Urinary bladder (tissue), 3 donors: ENCODE measurements at regions not wholly inside any gene's neighbourhood (a gene's known extent, or its start where the extent isn't known, plus 50 kb on each side); places are given as distances from the start of the nearest gene placed in this dataset.

Experiments
- DNase-seq: peaks from one replicate; pipeline ENCODE4 v3.0.0-alpha.2; 2015; ENCODE audit errors: extremely low spot score
- H3K27ac ChIP-seq: one replicate; pipeline ENCODE4 v1.5.1; 2013; ENCODE audit warnings: low read depth, mild to moderate bottlenecking, moderate library complexity
- H3K36me3 ChIP-seq: one replicate; pipeline ENCODE4 v1.6.1; 2013; ENCODE audit warnings: mild to moderate bottlenecking, moderate library complexity; ENCODE audit not compliant: insufficient read depth
- H3K4me1 ChIP-seq: one replicate; pipeline ENCODE4 v1.6.1; 2013; ENCODE audit warnings: mild to moderate bottlenecking, moderate library complexity; ENCODE audit not compliant: insufficient read depth
- H3K4me3 ChIP-seq: one replicate; pipeline ENCODE4 v1.5.1; 2013; ENCODE audit warnings: low read depth, low read length
- WGBS: extraction: QIAGEN DNeasy Blood & Tissue Kit; methylation state at CpG from one replicate; pipeline ENCODE4 v1.1.7; 2013; 5-methylcytosine and 5-hydroxymethylcytosine counted together
- donor health status: healthy with polysubstance abuse.
- donor health status: healthy.

DNA sequence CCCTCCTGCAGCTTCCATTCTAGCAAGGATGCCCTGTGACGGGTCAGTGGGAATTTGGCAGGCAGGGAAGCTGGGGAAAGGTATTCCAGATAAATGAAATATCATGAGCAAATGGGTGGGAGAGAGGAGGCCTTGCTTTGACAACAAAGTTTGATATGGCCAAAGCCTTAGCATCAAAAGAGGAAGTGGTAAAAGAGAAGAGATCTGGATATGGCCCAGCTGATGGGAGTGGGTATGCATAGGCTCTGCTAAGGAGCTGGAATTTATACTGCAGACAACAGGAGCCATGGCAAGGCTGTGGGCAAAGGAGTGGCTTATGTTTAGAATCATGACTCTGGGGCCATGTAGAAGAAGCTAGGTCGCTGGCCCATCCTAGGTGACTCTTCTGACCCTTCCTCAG is 89.2 kb downstream of the PJA1 start:
- Histone ChIP-seq H3K27ac (no peak overlapping the region), H3K4me3 (no peak overlapping the region), H3K36me3 (no peaks in the 10 kb centered on the region), H3K4me1 (no peaks in the 10 kb centered on the region)
- no peak for DNase-seq
- 95% methylated on average over 2 of the region's 2 CpGs for WGBS

DNA sequence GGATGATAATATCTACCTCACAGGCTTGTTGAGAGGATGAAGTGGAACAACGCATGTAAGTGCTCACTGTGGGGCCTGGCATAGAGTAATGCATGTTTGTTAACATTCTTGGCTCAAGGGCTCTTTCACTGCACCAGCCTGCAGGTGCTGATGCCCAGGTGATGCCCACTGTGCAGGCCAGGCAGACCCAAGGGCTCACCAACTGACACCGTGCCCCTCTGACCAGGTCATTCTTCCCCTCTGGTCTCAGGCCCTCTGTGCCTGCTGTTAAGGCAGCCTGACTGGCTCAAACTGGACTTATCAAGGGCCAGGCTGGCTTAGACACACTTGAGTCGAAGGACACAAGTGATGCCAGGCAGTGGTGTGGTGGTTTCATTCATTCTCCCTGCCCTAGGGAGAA is 90.5 kb downstream of the PJA1 start:
- 98% methylated on average over 3 of the region's 3 CpGs for WGBS
- no peak for DNase-seq
- no peak overlapping the region for H3K27ac ChIP-seq

DNA sequence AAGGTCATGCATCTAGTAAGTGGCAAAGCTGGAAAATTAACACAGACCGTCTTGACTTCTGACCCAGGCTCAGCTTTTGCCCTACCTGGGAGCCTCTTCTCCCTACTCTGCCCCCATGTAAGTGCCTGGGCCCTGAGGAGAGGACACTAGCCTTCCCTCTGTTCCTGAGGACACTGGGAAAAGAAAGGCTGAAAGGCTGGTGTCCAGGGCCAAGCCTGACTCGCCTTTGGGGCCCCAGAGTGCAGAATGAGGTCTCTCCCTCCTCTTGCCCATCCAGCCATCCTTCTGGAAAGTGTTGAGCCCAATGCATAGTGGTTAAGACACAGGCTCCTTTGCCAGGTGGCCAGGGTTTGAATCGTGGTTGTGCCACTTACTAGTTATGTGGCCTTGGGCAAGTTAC is 91.5 kb downstream of the PJA1 start:
- no peak overlapping the region for H3K4me3 ChIP-seq
- no peak overlapping the region for H3K27ac ChIP-seq
- H3K36me3 ChIP-seq: no peaks in the 10 kb centered on the region
- DNase-seq: no peak
- H3K4me1 ChIP-seq: no peaks in the 10 kb centered on the region
- 90% methylated on average over 3 of the region's 3 CpGs for WGBS

More for the DNA sequence above, 90.5 kb downstream of the PJA1 start:
- H3K4me3 ChIP-seq: no peak overlapping the region
- no peaks in the 10 kb centered on the region for H3K4me1 ChIP-seq
- H3K36me3 ChIP-seq: no peaks in the 10 kb centered on the region

DNA sequence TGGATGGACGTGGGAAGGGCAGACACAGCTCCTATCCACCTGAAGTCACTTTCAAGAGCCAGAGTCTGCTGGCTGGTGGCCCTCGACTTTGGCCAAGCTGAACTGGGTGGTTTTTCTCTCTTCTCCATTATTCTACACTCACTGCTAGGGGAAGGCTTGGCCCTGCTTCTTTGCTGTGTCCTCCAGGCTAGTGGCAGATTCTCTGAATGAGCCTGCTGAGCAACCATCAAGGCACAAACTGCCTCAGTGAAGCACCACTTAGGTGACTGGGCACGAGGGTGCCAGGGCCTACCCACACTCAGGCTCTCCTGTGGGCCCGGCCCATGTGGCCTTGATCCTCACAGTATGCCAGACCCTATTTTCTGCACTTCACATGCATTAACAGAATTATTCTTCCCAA is 92.0 kb downstream of the PJA1 start:
- DNase-seq: no peak
- Histone ChIP-seq H3K4me1 (no peaks in the 10 kb centered on the region), H3K36me3 (no peaks in the 10 kb centered on the region), H3K27ac (no peak overlapping the region), H3K4me3 (no peak overlapping the region)
- WGBS: 91% methylated on average over 4 of the region's 4 CpGs

DNA sequence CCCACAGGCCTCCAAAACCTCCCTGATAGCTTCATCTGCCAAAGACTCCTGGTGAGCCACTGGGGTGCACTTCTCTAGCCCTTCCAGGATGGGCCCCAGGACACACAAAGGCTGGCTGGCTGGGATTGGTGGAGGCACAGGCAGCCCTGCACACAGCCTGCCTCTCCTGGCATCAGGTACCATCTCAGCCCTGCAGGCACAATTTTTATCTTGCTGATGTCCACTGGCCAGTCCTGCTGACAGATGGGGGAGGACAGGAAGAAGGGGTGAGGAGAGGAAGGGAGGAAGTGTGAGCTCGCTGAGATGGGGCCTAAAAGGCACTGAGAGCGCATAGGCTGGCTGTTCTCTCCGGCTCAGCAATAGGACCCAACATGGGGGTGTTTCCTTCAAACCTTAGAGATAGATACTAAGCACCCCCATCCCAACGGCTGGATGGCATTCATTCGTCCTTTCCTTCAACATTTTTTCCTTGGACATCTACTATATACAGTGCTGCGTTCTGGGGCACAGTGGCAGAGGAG is 92.7 kb downstream of the PJA1 start:
- H3K27ac ChIP-seq: no peak overlapping the region
- no peak for DNase-seq
- no peaks in the 10 kb centered on the region for H3K36me3 ChIP-seq
- 86% methylated on average over 6 of the region's 6 CpGs for WGBS
- H3K4me3 ChIP-seq: no peak overlapping the region
- no peaks in the 10 kb centered on the region for H3K4me1 ChIP-seq

DNA sequence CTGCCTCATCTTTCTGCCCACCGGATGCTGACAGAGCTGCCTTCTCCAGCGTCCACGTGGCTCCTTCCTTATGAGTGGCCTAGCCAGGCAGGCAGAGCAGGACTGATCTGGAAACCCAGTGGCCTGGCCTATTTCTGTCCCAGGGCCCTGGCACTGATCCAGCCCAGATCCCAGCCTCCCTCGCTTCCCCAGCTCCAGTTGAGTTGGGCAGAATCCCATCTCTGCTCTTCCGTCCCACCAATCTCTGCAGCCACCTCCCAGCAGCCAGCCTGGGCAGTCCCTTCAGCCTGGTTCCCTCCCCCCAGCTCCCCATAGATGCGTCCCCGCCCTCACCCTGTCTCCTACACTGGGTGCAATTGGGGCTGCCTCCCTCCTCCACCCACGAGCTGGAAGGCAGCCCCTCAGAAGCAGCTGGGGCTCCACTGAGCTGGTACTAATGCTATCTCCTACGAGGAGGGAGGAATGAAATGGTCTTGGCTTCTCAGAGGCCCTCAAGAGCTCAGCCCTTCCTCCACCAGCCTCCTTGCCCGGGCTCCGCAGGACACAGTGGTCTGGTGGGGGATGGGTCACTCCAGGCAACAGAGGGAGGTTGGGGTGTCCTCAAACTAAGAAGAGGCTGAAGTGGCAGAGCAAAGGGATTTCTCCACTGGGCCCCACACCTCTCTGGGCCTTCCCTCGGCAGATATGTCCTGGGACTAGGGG is 94.2 kb downstream of the PJA1 start:
- Histone ChIP-seq H3K4me3 (no peak overlapping the region), H3K4me1 (no peaks in the 10 kb centered on the region), H3K27ac (no peak overlapping the region), H3K36me3 (no peaks in the 10 kb centered on the region)
- 45% methylated on average over 12 of the region's 12 CpGs for WGBS
- no peak for DNase-seq

DNA sequence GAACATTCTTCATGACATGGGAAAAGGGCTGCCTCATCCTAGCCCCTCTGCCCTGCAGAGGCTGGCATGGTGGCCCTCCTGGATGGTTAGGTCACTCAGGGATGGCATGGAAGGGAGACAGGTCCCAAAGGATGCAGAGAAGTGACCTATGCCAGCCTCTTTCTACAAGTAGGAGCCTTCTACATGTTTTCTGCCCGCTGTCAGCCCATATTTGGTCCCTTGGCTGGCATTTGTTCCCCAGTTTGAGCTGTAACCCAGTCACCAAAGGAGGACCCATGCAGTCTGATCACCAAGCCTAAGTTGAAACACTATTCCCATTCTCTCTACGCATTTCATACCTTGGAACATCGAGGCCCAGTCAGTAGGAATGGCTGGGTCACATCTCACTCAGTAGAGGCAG is 95.4 kb downstream of the PJA1 start:
- Histone ChIP-seq H3K36me3 (no peaks in the 10 kb centered on the region), H3K4me1 (no peaks in the 10 kb centered on the region), H3K27ac (no peak overlapping the region), H3K4me3 (no peak overlapping the region)
- 92% methylated on average over 3 of the region's 3 CpGs for WGBS
- no peak for DNase-seq

- H3K27ac ChIP-seq: no peak overlapping the region
- WGBS: 84% methylated on average over 4 of the region's 4 CpGs
- no peaks in the 10 kb centered on the region for H3K4me1 ChIP-seq
- no peak for DNase-seq
- H3K4me3 ChIP-seq: no peak overlapping the region
- H3K36me3 ChIP-seq: no peaks in the 10 kb centered on the region
Observed at GRCh38 chrX:69069086-69069445, 96.2 kb downstream of the PJA1 start.

GRCh38 chrX:69068301-69069085 is 96.8 kb downstream of the PJA1 start:
- Histone ChIP-seq H3K27ac (no peak overlapping the region), H3K4me3 (no peak overlapping the region), H3K36me3 (no peaks in the 10 kb centered on the region), H3K4me1 (no peaks in the 10 kb centered on the region)
- no peak for DNase-seq
- WGBS: 89% methylated on average over 7 of the region's 7 CpGs

DNA sequence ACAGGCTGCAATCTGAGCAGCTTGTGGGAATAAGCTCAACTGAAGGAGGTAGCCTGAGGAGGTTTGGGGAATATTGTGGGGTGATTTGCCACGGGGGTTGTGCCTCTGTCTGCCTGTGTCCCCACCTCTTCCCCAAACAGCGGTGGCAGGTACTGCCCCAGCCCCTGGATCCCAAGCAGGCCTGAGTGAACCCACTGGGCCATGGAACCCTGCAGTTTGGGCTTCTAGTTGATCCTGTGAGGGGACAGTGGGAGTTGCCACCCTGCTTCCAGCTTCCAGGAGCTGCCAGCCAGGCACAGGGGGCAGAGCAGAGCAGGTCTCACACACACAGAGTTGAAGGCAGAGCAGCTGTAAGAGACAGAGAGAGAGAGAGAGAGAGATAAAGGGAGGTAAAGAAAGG is 97.4 kb downstream of the PJA1 start:
- DNase-seq: no peak
- Histone ChIP-seq H3K36me3 (no peaks in the 10 kb centered on the region), H3K4me3 (no peak overlapping the region), H3K4me1 (no peaks in the 10 kb centered on the region), H3K27ac (no peak overlapping the region)
- 94% methylated on average over 2 of the region's 2 CpGs for WGBS

GRCh38 chrX:69066966-69067525 is 98.2 kb downstream of the PJA1 start:
- Histone ChIP-seq H3K4me3 (no peak overlapping the region), H3K4me1 (no peaks in the 10 kb centered on the region), H3K36me3 (no peaks in the 10 kb centered on the region), H3K27ac (no peak overlapping the region)
- 71% methylated on average over 4 of the region's 4 CpGs for WGBS
- DNase-seq: no peak

DNA sequence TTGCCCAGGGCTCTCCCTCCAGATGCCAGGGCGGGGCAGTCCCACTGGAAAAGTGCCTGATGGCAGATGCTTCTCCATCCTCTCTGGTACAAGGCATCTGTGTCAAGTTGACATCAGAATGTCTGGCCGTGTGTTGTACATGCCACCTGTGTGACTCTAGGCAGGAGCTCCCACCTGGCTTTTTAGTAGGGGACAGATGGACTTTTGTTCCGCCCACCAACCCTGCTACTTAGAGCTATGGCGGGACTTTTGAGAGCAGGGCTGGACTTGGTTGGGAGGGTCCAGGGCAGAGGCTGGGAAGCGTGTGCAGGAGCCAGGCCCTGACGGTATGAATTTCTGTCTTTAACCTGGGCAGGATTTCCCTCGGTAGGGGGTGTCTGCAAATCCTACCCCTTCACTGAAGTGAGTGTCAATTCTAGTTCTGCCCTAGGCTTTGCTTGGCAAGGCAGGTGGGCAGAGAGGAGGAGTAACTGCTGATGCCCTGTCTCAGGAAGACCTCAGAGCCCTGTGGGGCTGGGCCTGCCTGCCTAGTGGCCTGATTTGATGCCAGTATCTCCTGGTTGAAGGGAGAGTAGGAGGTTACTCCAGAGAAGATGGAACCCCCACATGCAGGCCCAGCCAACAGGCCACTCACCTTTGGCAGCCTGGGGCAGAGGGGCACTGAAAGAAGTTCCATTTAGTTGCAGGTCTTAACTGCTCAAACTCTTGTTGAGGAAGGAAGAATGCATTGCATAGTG is 99.1 kb downstream of the PJA1 start:
- no peak overlapping the region for H3K27ac ChIP-seq
- 95% methylated on average over 7 of the region's 7 CpGs for WGBS
- DNase-seq: no peak
- H3K4me1 ChIP-seq: no peaks in the 10 kb centered on the region
- H3K36me3 ChIP-seq: no peaks in the 10 kb centered on the region
- H3K4me3 ChIP-seq: no peak overlapping the region

DNA sequence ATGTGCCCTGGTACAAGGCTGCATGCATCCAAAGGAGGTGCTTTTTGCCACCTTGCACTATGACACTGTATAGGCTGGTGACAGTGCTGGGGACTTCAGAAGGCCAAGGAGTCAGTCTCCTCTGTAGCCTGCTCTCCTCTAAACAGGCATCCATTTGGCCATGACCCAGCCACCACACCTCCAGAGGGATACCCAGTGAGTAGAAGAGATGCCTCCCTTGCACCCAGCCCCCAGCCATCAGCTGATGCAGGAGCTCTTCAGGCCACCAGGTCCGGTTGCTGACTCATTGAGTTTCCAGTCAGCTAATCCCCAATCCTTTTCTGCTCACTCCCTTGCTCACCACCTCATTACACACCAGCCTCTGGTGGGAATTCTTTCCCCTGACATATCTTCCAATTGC is 99.8 kb downstream of the PJA1 start:
- no peaks in the 10 kb centered on the region for H3K36me3 ChIP-seq
- DNase-seq: no peak
- WGBS: 81% methylated on average over 1 of the region's 1 CpG
- no peak overlapping the region for H3K4me3 ChIP-seq
- no peak overlapping the region for H3K27ac ChIP-seq
- no peaks in the 10 kb centered on the region for H3K4me1 ChIP-seq
